ENCODE measurements at regions not wholly inside any gene's neighbourhood (a gene's known extent, or its start where the extent isn't known, plus 50 kb on each side); places are given as distances from the start of the nearest gene placed in this dataset.

GRCh38 chr3:127443581-127444375, 146.8 kb downstream of the TPRA1 start:
- TF ChIP-seq CTCF (IDR thresholded peaks at IDR 0.05) (no peak), POLR2A (IDR thresholded peaks at IDR 0.05) (no peak)

Data from esophagus squamous epithelium (tissue), 4 donors.